SK-N-SH treated with all-trans-retinoic acid at 6 μM for 48 hours (cell line): ENCODE measurements at regions not wholly inside any gene's neighbourhood (a gene's known extent, or its start where the extent isn't known, plus 50 kb on each side); places are given as distances from the start of the nearest gene placed in this dataset.

Experiments used
- ATAC-seq: fragments of 200-7000 bp; cut with Tn5 transposase; 3 replicates; pipeline ENCODE4 v1.9.1; 2020; ENCODE audit warnings: mild to moderate bottlenecking, moderate library complexity
- BACH2 ChIP-seq: fragments of 250-450 bp; sonication (Bioruptor Pico); IDR thresholded peaks from 2 replicates; pipeline ENCODE4 v1.9.0; 2021; ENCODE audit warnings: mild to moderate bottlenecking, borderline replicate concordance
- CREB5 ChIP-seq: fragments of 250-450 bp; sonication (Bioruptor Pico); IDR thresholded peaks from 2 replicates; pipeline ENCODE4 v1.5.1; 2020; ENCODE audit warnings: low read depth, mild to moderate bottlenecking, moderate library complexity
- CSDC2 ChIP-seq: fragments of 250-450 bp; sonication (Bioruptor Pico); IDR thresholded peaks from 2 replicates; pipeline ENCODE4 v1.5.0; 2020; ENCODE audit warnings: mild to moderate bottlenecking, moderate library complexity
- ESRRG ChIP-seq: fragments of 250-450 bp; sonication (Bioruptor Pico); IDR thresholded peaks from 2 replicates; pipeline ENCODE4 v1.6.1; 2021; ENCODE audit warnings: mild to moderate bottlenecking
- GLIS3 ChIP-seq: fragments of 250-450 bp; sonication (Bioruptor Pico); IDR thresholded peaks from 2 replicates; pipeline ENCODE4 v1.5.0; 2020; ENCODE audit warnings: mild to moderate bottlenecking, moderate library complexity
- ISL1 ChIP-seq: fragments of 250-450 bp; sonication (Bioruptor Pico); IDR thresholded peaks from 2 replicates; pipeline ENCODE4 v2.1.2; 2022; ENCODE audit warnings: mild to moderate bottlenecking, moderate library complexity
- OSR1 ChIP-seq: fragments of 250-450 bp; sonication (Bioruptor Pico); IDR thresholded peaks from 2 replicates; pipeline ENCODE4 v1.8.0; 2022; ENCODE audit warnings: moderate library complexity, mild to moderate bottlenecking, inconsistent platforms
- PPARA ChIP-seq: fragments of 250-450 bp; sonication (Bioruptor Pico); IDR thresholded peaks from 2 replicates; pipeline ENCODE4 v1.5.0; 2020; ENCODE audit warnings: mild to moderate bottlenecking, borderline replicate concordance
- RARB ChIP-seq: fragments of 250-450 bp; sonication (Bioruptor Pico); IDR thresholded peaks from 2 replicates; pipeline ENCODE4 v1.8.0; 2021; ENCODE audit warnings: mild to moderate bottlenecking, moderate library complexity
- TOX ChIP-seq: fragments of 250-450 bp; sonication (Bioruptor Pico); IDR thresholded peaks from 2 replicates; pipeline ENCODE4 v1.8.0; 2021; ENCODE audit warnings: mild to moderate bottlenecking, moderate library complexity, borderline replicate concordance
- ZC3H10 ChIP-seq: fragments of 250-450 bp; sonication (Bioruptor Pico); IDR thresholded peaks from 2 replicates; pipeline ENCODE4 v1.5.1; 2021; ENCODE audit warnings: mild to moderate bottlenecking, moderate library complexity
- ZFP30 ChIP-seq: fragments of 450-650 bp; formaldehyde crosslinking; IDR thresholded peaks from 2 replicates; pipeline ENCODE4 v1.5.0; 2022; ENCODE audit warnings: mild to moderate bottlenecking, moderate library complexity
- ZNF565 ChIP-seq: fragments of 450-650 bp; formaldehyde crosslinking; conservative IDR thresholded peaks from 2 replicates; pipeline ENCODE4 v1.5.0; 2020; ENCODE audit warnings: low read depth, mild to moderate bottlenecking, moderate library complexity
- ZNF70 ChIP-seq: fragments of 450-650 bp; formaldehyde crosslinking; IDR thresholded peaks from 2 replicates; pipeline ENCODE4 v1.5.0; 2020; ENCODE audit warnings: mild to moderate bottlenecking, moderate library complexity
- ZNF8 ChIP-seq: fragments of 450-650 bp; formaldehyde crosslinking; IDR thresholded peaks from 2 replicates; pipeline ENCODE4 v1.5.0; 2020; ENCODE audit warnings: mild to moderate bottlenecking, moderate library complexity
- TF ChIP-seq, protein P1 (sequence below): fragments of 250-450 bp; sonication (Bioruptor Pico); IDR thresholded peaks from 2 replicates; pipeline ENCODE4 v1.5.0; 2020; ENCODE audit warnings: mild to moderate bottlenecking, moderate library complexity
- TF ChIP-seq, protein P2 (sequence below): fragments of 250-450 bp; sonication (Bioruptor Pico); IDR thresholded peaks from 2 replicates; pipeline ENCODE4 v1.8.0; 2021; ENCODE audit warnings: low read depth, mild to moderate bottlenecking, moderate library complexity, borderline replicate concordance
- TF ChIP-seq, protein P3 (sequence below): fragments of 250-450 bp; sonication (Bioruptor Pico); IDR thresholded peaks from 2 replicates; pipeline ENCODE4 v1.8.0; 2020; ENCODE audit warnings: mild to moderate bottlenecking, moderate library complexity, borderline replicate concordance

GRCh38 chr1:56442290-56442877, 137.0 kb downstream of the PLPP3 start:
- ATAC-seq = no peak
- no peak for TF ChIP-seq GLIS3

- no peak for ATAC-seq
- no peak for TF ChIP-seq BACH2 (CRISPR knock-in tag)
- no peak for TF ChIP-seq PPARA
- TF ChIP-seq OSR1 (CRISPR knock-in tag) = no peak
- no peak for TF ChIP-seq ZNF565 (CRISPR knock-in tag)
- no peak for TF ChIP-seq ESRRG (CRISPR knock-in tag)
- TF ChIP-seq, protein P1, sequence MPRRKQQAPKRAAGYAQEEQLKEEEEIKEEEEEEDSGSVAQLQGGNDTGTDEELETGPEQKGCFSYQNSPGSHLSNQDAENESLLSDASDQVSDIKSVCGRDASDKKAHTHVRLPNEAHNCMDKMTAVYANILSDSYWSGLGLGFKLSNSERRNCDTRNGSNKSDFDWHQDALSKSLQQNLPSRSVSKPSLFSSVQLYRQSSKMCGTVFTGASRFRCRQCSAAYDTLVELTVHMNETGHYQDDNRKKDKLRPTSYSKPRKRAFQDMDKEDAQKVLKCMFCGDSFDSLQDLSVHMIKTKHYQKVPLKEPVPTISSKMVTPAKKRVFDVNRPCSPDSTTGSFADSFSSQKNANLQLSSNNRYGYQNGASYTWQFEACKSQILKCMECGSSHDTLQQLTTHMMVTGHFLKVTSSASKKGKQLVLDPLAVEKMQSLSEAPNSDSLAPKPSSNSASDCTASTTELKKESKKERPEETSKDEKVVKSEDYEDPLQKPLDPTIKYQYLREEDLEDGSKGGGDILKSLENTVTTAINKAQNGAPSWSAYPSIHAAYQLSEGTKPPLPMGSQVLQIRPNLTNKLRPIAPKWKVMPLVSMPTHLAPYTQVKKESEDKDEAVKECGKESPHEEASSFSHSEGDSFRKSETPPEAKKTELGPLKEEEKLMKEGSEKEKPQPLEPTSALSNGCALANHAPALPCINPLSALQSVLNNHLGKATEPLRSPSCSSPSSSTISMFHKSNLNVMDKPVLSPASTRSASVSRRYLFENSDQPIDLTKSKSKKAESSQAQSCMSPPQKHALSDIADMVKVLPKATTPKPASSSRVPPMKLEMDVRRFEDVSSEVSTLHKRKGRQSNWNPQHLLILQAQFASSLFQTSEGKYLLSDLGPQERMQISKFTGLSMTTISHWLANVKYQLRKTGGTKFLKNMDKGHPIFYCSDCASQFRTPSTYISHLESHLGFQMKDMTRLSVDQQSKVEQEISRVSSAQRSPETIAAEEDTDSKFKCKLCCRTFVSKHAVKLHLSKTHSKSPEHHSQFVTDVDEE (CRISPR knock-in tag) = no peak
- TF ChIP-seq ZNF70 (CRISPR knock-in tag) = no peak
- TF ChIP-seq RARB = no peak
- TF ChIP-seq, protein P2, sequence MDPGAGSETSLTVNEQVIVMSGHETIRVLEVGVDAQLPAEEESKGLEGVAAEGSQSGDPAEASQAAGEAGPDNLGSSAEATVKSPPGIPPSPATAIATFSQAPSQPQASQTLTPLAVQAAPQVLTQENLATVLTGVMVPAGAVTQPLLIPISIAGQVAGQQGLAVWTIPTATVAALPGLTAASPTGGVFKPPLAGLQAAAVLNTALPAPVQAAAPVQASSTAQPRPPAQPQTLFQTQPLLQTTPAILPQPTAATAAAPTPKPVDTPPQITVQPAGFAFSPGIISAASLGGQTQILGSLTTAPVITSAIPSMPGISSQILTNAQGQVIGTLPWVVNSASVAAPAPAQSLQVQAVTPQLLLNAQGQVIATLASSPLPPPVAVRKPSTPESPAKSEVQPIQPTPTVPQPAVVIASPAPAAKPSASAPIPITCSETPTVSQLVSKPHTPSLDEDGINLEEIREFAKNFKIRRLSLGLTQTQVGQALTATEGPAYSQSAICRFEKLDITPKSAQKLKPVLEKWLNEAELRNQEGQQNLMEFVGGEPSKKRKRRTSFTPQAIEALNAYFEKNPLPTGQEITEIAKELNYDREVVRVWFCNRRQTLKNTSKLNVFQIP (CRISPR knock-in tag) = no peak
- TF ChIP-seq, all 23 proteins: peak for 0
These were observed 137.8 kb downstream of the PLPP3 start for GRCh38 chr1:56441601-56442000.

- TF ChIP-seq CSDC2 (CRISPR knock-in tag) = no peak
- TF ChIP-seq CREB5 (CRISPR knock-in tag) = no peak
- TF ChIP-seq ZFP30 (CRISPR knock-in tag) = no peak
- no peak for ATAC-seq
These were observed 139.6 kb downstream of the PLPP3 start for GRCh38 chr1:56439610-56440264.

DNA sequence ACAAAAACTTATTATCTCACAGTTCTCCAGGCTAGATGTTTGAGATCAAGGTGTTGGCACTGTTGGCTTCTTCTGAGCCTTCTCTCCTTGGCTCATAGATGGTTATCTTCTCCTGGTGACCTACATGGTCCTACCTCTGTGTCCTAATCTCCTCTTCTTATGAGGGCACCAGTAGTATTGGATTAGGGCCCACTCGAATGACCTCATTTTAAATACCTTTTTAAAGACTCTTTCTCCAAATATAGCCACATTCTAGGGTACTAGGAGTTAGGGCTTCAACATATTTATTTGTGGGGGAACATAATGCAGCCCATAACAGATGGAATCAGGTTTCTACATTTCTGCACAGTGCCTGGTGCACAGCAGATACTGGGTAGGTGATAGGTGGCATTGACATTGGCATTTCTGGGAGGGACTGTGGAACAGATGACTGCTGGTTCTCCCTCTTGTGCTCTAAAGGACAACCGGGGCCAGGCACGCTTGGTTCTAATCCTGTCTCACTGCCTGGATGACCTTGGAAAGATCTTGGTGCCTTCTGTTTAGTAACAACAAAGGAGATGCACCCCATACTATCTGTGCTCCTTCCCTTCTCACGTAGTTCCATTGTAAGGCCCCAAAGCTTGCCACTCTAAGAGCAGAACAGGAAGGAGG, 140.3 kb downstream of the PLPP3 start:
- TF ChIP-seq RARB = no peak
- no peak for TF ChIP-seq ZFP30 (CRISPR knock-in tag)
- TF ChIP-seq ZNF8 (CRISPR knock-in tag) = no peak
- no peak for TF ChIP-seq ESRRG (CRISPR knock-in tag)
- TF ChIP-seq ZC3H10 (CRISPR knock-in tag) = no peak
- no peak for TF ChIP-seq OSR1 (CRISPR knock-in tag)
- no peak for TF ChIP-seq ISL1 (CRISPR knock-in tag)
- TF ChIP-seq TOX = no peak
- TF ChIP-seq, protein P3, sequence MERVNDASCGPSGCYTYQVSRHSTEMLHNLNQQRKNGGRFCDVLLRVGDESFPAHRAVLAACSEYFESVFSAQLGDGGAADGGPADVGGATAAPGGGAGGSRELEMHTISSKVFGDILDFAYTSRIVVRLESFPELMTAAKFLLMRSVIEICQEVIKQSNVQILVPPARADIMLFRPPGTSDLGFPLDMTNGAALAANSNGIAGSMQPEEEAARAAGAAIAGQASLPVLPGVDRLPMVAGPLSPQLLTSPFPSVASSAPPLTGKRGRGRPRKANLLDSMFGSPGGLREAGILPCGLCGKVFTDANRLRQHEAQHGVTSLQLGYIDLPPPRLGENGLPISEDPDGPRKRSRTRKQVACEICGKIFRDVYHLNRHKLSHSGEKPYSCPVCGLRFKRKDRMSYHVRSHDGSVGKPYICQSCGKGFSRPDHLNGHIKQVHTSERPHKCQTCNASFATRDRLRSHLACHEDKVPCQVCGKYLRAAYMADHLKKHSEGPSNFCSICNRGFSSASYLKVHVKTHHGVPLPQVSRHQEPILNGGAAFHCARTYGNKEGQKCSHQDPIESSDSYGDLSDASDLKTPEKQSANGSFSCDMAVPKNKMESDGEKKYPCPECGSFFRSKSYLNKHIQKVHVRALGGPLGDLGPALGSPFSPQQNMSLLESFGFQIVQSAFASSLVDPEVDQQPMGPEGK = no peak
- no peak for TF ChIP-seq ZNF565 (CRISPR knock-in tag)
- TF ChIP-seq, protein P2 (CRISPR knock-in tag) = no peak
- no peak for ATAC-seq
